PC-3 (cell line): ENCODE measurements at regions not wholly inside any gene's neighbourhood (a gene's known extent, or its start where the extent isn't known, plus 50 kb on each side); places are given as distances from the start of the nearest gene placed in this dataset.

Experiments
- EZH2 ChIP-seq: fragments of 300-600 bp; sonication (generic); IDR thresholded peaks from one replicate; pipeline ENCODE4 v1.6.1; 2017; ENCODE audit warnings: antibody characterized with exemption, mild to moderate bottlenecking, low read length; ENCODE audit not compliant: unreplicated experiment
- EZH2phosphoT487 ChIP-seq: fragments of 300-600 bp; sonication (generic); IDR thresholded peaks from 2 replicates; pipeline ENCODE4 v1.6.1; 2018; ENCODE audit warnings: mild to moderate bottlenecking, antibody characterized with exemption, low read length, borderline replicate concordance
- TF ChIP-seq, protein P1 (sequence below): fragments of 300-600 bp; sonication (generic); conservative IDR thresholded peaks from 2 replicates; pipeline ENCODE4 v1.5.1; 2017; ENCODE audit warnings: antibody characterized with exemption, low read depth, mild to moderate bottlenecking, low read length

DNA sequence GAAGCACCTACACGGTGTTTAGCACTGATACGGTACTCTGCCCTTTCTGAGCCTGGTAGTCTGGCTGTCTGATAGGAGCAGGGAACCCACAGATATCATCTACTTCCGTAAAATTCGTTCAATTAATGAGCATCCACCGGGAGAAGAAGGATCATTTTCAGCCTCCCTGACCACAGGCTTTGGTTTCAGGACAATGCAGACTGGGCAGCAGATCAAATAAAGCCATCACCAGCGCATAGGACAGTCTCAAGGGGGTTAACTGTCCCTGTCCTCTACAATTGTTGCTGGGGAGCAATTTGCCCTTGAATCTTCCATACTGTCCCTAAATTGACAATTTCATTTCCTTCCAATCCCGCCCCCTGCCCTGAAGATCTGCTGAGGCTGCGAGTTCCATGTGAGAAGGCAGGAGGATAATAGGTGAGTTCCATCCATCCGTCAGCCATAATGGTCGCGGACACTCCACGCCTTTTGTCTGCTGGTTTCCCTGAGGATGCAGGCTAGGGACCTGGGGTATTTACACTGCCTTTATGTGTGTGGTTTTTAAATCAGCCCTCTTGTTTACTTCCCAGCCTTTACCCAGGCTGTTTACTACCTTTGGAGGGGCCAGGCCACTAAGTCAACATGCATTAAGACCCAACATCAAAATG lies 110.0 kb downstream of the MYCN start:
- TF ChIP-seq, protein P1, sequence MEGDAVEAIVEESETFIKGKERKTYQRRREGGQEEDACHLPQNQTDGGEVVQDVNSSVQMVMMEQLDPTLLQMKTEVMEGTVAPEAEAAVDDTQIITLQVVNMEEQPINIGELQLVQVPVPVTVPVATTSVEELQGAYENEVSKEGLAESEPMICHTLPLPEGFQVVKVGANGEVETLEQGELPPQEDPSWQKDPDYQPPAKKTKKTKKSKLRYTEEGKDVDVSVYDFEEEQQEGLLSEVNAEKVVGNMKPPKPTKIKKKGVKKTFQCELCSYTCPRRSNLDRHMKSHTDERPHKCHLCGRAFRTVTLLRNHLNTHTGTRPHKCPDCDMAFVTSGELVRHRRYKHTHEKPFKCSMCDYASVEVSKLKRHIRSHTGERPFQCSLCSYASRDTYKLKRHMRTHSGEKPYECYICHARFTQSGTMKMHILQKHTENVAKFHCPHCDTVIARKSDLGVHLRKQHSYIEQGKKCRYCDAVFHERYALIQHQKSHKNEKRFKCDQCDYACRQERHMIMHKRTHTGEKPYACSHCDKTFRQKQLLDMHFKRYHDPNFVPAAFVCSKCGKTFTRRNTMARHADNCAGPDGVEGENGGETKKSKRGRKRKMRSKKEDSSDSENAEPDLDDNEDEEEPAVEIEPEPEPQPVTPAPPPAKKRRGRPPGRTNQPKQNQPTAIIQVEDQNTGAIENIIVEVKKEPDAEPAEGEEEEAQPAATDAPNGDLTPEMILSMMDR, result no peak
- TF ChIP-seq EZH2 (no peak), EZH2phosphoT487 (no peak)
